Esophagus (tissue), 2 donors: ENCODE measurements at regions not wholly inside any gene's neighbourhood (a gene's known extent, or its start where the extent isn't known, plus 50 kb on each side); places are given as distances from the start of the nearest gene placed in this dataset.

Experiments
- H3K27ac ChIP-seq, 2 donors: one replicate each; pipeline ENCODE4 v1.5.1; 2013; ENCODE audit warnings: low read depth in 2 of 2, mild to moderate bottlenecking in 2 of 2, inconsistent platforms in 1 of 2, low read length in 1 of 2, moderate library complexity in 1 of 2
- H3K27me3 ChIP-seq, 2 donors: one replicate each; pipeline ENCODE4 v1.6.1; 2013; ENCODE audit warnings: low read length in 2 of 2, control low read depth in 1 of 2, mild to moderate bottlenecking in 1 of 2; ENCODE audit not compliant: insufficient read depth in 2 of 2, control insufficient read depth in 1 of 2
- H3K36me3 ChIP-seq, 2 donors: one replicate each; pipeline ENCODE4 v1.6.1; 2013; ENCODE audit warnings: low read length in 1 of 2; ENCODE audit not compliant: control insufficient read depth in 2 of 2, insufficient read depth in 2 of 2
- H3K4me1 ChIP-seq, 2 donors: one replicate each; pipeline ENCODE4 v1.6.1; 2013; ENCODE audit warnings: low read length in 1 of 2; ENCODE audit not compliant: control insufficient read depth in 2 of 2, insufficient read depth in 2 of 2
- H3K4me3 ChIP-seq, 2 donors: one replicate each; pipeline ENCODE4 v1.5.1; 2013; ENCODE audit warnings: low read length in 2 of 2, mild to moderate bottlenecking in 2 of 2, low read depth in 1 of 2, moderate library complexity in 1 of 2
- H3K9me3 ChIP-seq, 2 donors: one replicate each; pipeline ENCODE4 v1.6.1; 2013; ENCODE audit warnings: mild to moderate bottlenecking in 2 of 2, low read depth in 1 of 2, low read length in 1 of 2, moderate library complexity in 1 of 2; ENCODE audit not compliant: control insufficient read depth in 2 of 2, insufficient read depth in 1 of 2
- WGBS, 2 donors: extraction: QIAGEN DNeasy Blood & Tissue Kit; methylation state at CpG; one replicate each; pipeline ENCODE4 v1.1.7; 2013; 5-methylcytosine and 5-hydroxymethylcytosine counted together
- donor health status: healthy with polysubstance abuse.
- donor health status: Bipolar disorder and iron deficiency.

DNA sequence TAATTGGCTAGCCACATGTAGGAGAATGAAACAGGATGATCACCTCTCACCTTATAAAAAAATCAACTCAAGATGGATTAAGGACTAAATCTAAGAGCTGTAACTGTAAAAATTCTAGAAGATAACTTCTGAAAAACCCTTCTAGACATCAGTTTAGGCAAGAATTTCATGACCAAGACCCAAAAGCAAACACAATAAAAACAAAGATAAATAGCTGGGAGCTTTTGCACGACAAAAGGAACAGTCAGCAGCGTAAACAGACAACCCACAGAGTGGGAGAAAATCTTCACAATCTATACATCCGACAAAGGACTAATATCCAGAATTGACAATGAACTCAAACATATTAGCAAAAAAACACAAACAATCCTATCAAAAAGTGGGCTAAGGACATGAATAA, 316.3 kb downstream of the METTL4 start:
- H3K4me3 ChIP-seq: no peak overlapping the region
- H3K27ac ChIP-seq: no peak overlapping the region
- 74 to 81% methylated on average over 3 of the region's 3 CpGs for WGBS, 2 donors
- no peaks in the 10 kb centered on the region for H3K4me1 ChIP-seq
- no peaks in the 10 kb centered on the region for H3K9me3 ChIP-seq
- H3K36me3 ChIP-seq: no peaks in the 10 kb centered on the region
- H3K27me3 ChIP-seq: no peaks in the 10 kb centered on the region

DNA sequence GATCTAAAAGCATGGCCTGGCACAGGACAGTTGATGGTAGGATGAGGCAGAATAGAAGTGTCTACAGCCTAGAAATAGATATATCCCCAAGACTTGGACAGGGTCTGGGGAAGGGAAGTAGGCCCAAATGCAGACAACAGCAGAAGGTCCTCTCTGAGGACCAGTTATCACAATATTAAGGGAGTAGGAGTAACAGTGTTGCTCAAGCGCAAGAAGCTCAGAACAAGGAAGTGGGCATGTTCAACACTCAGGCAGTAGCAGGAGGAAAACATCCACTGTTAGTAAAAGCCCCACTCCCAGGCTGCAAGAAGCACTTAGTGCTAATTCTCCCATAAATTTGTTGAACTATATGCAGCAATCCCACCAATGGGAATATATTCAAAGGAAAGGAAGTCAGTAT, 314.7 kb downstream of the METTL4 start:
- Histone ChIP-seq H3K4me1 (no peaks in the 10 kb centered on the region), H3K27me3 (no peaks in the 10 kb centered on the region), H3K9me3 (no peaks in the 10 kb centered on the region), H3K27ac (no peak overlapping the region), H3K4me3 (no peak overlapping the region), H3K36me3 (no peaks in the 10 kb centered on the region)
- WGBS, 2 donors: 92 to 96% methylated on average over 1 of the region's 1 CpG

DNA sequence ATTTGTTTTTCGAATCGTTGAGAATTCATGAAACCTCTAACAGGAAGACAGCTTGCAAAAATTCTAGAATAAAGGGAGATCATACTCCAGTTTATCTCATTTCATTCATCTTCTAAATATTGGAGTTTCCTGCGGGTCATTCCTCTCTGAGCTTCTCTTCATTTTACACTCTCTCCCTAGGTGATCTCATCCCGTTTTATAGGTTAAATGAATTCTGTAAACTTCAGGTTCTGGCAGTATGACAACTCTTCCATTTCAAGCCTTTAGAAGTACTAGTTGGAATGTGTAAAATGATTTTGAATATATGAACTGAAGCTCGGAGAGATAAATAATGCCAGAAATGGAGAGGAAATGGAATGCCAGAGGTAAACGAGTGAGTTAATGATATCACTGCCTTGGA, 312.4 kb downstream of the METTL4 start:
- H3K4me3 ChIP-seq: no peak overlapping the region
- H3K9me3 ChIP-seq: no peaks in the 10 kb centered on the region
- H3K36me3 ChIP-seq: no peaks in the 10 kb centered on the region
- 54 to 56% methylated on average over 6 of the region's 6 CpGs for WGBS, 2 donors
- no peaks in the 10 kb centered on the region for H3K27me3 ChIP-seq
- no peak overlapping the region for H3K27ac ChIP-seq
- H3K4me1 ChIP-seq: no peaks in the 10 kb centered on the region

DNA sequence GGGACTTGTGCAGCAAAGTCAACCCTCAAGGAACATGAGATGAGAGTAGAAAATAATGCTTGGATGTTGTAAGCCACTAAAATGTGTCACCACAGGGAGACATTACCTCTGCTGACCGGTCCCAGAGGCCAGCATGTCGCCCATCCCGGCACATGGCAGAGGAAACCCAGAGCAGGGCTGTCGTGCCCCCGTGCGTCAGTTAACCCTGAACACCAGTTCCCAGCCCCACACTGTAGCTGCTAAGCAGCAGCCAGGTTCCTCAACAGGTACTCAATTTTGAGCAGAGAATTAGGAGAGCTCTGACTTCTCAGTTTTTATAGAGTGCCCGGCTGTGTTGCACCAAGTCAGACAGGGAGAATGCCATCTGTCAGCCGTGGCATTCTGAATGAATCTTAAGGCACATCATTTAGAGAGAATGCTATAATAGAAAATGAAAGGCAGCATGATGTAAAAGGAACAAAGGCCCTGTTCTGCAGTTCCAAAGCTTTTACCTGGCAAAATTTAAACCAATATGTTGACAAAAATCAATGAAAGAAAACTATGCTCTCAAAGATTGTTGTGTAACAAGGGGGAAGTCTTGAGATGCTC, 307.9 kb downstream of the METTL4 start:
- Histone ChIP-seq H3K36me3 (no peaks in the 10 kb centered on the region), H3K9me3 (no peaks in the 10 kb centered on the region), H3K27me3 (no peaks in the 10 kb centered on the region), H3K4me3 (no peak overlapping the region), H3K27ac (no peak overlapping the region), H3K4me1 (no peaks in the 10 kb centered on the region)
- WGBS, 2 donors: 90 to 91% methylated on average over 8 of the region's 8 CpGs

DNA sequence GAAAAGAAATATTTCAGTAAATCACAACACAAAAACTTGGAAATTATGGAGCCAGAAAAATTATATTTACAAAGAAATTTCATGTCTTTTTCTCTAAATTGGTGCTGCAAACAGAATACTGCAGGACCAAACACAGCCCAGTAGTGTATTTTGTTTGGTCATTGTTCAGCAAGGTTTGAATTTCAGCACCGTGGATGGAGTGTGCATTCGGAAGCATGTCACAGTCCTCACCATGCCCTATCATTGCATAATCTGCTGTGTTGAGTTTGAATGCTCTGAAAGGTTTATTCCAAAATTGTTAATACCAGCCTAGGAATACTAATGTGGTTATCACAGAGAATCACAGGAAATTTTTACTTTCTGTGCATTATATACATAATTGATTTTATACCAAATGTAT, 296.7 kb downstream of the METTL4 start:
- no peak overlapping the region for H3K4me3 ChIP-seq
- H3K27me3 ChIP-seq: no peaks in the 10 kb centered on the region
- WGBS, 2 donors: 69 to 71% methylated on average over 2 of the region's 2 CpGs
- H3K27ac ChIP-seq: no peak overlapping the region
- no peaks in the 10 kb centered on the region for H3K9me3 ChIP-seq
- H3K4me1 ChIP-seq: no peaks in the 10 kb centered on the region
- H3K36me3 ChIP-seq: no peaks in the 10 kb centered on the region

DNA sequence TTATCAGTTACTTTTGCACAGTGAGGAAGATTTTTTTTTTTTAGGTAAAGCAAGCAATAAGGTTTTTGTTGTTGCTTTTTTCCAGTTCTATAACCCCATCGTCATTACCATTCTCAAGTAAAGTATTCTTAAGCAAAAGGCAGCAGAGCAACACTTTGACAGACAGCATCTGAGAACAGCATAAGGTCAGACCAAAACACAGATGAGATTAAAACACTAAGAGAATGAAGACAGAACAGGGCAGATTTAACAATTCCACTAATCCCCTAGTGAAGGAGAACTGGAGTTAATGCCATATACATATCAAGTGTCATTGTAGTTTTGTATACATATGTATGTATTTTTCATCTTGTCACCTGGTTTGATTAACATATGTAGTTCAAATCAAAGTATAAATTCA, 290.2 kb downstream of the METTL4 start:
- Histone ChIP-seq H3K4me3 (no peak overlapping the region), H3K27ac (no peak overlapping the region), H3K4me1 (no peaks in the 10 kb centered on the region), H3K36me3 (no peaks in the 10 kb centered on the region), H3K27me3 (no peaks in the 10 kb centered on the region), H3K9me3 (peaks cover 0 to 2% of the 10 kb centered on the region in 2 donors)
- 52 to 53% methylated on average over 1 of the region's 1 CpG for WGBS, 2 donors

DNA sequence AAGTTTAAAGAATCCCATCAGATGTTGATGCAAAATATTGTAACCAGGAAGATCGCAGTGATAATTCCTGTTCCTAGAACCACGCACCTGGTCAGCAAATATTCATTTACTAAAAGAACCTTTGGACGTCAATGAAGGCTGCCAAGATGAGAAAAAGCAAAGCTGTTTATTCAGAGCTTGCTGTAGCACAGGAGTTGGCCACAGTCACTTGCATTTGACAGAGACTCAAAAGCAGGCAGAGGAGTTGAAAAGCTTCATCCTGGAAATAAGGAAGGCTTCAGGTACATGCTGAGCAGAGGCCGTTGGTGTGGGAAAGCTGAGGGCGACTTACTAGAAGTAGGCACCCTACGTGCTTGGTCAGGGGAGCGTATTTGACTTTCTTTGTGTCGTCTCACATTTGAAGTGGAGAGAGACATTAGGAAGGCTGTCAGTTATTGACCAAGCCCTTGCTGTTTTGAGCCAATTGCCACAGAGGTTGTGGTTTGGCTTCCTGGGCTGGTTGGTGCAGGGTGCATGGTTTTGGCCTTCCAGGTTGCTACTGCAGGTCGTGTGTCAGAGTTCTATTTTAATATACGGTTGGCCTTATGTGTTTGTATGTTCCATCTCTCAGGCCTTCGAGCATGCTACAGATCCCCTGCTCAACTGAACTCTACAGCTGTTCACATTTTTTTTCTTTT, 289.6 kb downstream of the METTL4 start:
- Histone ChIP-seq H3K27ac (no peak overlapping the region), H3K27me3 (no peaks in the 10 kb centered on the region), H3K36me3 (no peaks in the 10 kb centered on the region), H3K9me3 (peaks cover 0 to 2% of the 10 kb centered on the region in 2 donors), H3K4me3 (no peak overlapping the region), H3K4me1 (no peaks in the 10 kb centered on the region)
- 75 to 76% methylated on average over 11 of the region's 11 CpGs for WGBS, 2 donors

DNA sequence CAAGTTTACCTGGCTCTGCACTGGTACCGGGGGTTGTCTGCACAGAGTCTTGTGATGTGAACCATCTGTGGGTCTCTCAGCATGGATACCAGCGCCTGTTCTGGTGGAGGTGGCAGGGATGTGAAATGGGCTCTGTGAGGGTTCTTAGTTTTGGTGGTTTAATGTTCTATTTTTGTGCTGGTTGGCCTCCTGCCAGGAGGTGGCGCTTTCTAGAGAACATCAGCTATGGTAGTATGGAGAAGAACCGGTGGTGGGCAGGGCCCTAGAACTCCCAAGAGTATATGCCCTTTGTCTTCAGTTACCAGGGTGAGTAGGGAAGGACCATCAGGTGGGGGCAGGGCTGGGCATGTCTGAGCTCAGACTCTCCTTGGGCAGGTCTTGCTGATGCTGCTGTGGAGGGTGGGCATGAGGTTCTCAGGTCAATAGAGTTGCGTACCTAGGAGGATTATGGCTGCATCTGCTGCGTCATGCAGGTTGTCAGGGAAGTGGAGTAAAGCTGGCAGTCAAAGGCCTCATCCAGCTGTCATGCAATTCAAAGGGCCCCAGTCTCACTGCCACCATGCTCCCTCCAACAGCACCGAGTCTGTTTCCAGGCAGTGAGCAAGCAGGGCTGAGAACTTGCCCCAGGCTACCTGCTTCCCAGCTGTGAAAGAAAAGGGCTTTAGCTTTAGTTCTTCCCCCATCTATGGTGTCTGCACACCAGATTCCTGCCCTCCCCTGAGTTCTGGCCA, 278.0 kb downstream of the METTL4 start:
- H3K9me3 ChIP-seq: no peaks in the 10 kb centered on the region
- 59 to 60% methylated on average over 7 of the region's 7 CpGs for WGBS, 2 donors

DNA sequence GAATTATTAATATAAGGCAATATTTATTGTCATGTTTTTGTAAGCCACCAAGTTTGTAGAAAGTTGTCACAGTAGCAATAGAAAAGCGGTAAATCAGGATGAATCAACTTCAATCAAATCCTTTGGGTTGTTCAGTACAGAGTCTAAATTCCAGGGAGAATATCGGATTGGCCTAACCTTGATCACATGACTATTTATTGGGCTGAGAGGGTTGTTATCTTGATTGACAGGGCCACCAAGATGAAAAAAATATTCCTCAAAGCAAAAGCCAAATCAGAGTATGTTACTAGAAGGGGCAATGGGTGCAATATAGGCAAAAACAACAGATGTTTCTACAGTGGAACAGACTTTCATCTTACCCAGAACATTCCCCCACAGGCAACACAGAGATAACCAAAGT, 270.0 kb downstream of the METTL4 start:
- 69 to 88% methylated on average over 2 of the region's 2 CpGs for WGBS, 2 donors
- no peaks in the 10 kb centered on the region for H3K4me1 ChIP-seq
- no peak overlapping the region for H3K27ac ChIP-seq
- no peaks in the 10 kb centered on the region for H3K36me3 ChIP-seq
- H3K9me3 ChIP-seq: no peaks in the 10 kb centered on the region
- H3K4me3 ChIP-seq: no peak overlapping the region
- H3K27me3 ChIP-seq: no peaks in the 10 kb centered on the region

More for the DNA sequence above, 278.0 kb downstream of the METTL4 start:
- no peak overlapping the region for H3K27ac ChIP-seq
- H3K36me3 ChIP-seq: no peaks in the 10 kb centered on the region
- H3K27me3 ChIP-seq: no peaks in the 10 kb centered on the region
- H3K4me1 ChIP-seq: no peaks in the 10 kb centered on the region
- no peak overlapping the region for H3K4me3 ChIP-seq
